Mesothelial cell of epicardium (in vitro differentiated cells): ENCODE measurements at regions not wholly inside any gene's neighbourhood (a gene's known extent, or its start where the extent isn't known, plus 50 kb on each side); places are given as distances from the start of the nearest gene placed in this dataset.

ENCODE experiments used
- DNase-seq, 2 experiments: peaks; one replicate each; pipeline ENCODE4 v3.0.0; 2021; ENCODE audit warnings: low spot score in 2 of 2; ENCODE audit not compliant: unreplicated experiment in 2 of 2
- H3K27ac Mint-ChIP-seq: 2 replicates; pipeline ENCODE4 v1.8.0; 2021; ENCODE audit warnings: mixed read lengths
- H3K27me3 Mint-ChIP-seq: 2 replicates; pipeline ENCODE4 v1.8.0; 2021; ENCODE audit warnings: low read depth, mixed read lengths
- H3K36me3 Mint-ChIP-seq: 2 replicates; pipeline ENCODE4 v1.8.0; 2021; ENCODE audit warnings: mixed read lengths
- H3K4me1 Mint-ChIP-seq: 2 replicates; pipeline ENCODE4 v1.8.0; 2021; ENCODE audit warnings: mixed read lengths
- H3K4me3 Mint-ChIP-seq: 2 replicates; pipeline ENCODE4 v1.8.0; 2021; ENCODE audit warnings: mild to moderate bottlenecking, moderate library complexity, mixed read lengths
- H3K9me3 Mint-ChIP-seq: 2 replicates; pipeline ENCODE4 v1.8.0; 2021; ENCODE audit warnings: mixed read lengths
- TF ChIP-seq, protein P1 (sequence below): fragments of 200-600 bp; sonication (generic); IDR thresholded peaks from one replicate; pipeline ENCODE4 v1.5.0; 2021; ENCODE audit warnings: antibody characterized with exemption; ENCODE audit not compliant: unreplicated experiment

DNA sequence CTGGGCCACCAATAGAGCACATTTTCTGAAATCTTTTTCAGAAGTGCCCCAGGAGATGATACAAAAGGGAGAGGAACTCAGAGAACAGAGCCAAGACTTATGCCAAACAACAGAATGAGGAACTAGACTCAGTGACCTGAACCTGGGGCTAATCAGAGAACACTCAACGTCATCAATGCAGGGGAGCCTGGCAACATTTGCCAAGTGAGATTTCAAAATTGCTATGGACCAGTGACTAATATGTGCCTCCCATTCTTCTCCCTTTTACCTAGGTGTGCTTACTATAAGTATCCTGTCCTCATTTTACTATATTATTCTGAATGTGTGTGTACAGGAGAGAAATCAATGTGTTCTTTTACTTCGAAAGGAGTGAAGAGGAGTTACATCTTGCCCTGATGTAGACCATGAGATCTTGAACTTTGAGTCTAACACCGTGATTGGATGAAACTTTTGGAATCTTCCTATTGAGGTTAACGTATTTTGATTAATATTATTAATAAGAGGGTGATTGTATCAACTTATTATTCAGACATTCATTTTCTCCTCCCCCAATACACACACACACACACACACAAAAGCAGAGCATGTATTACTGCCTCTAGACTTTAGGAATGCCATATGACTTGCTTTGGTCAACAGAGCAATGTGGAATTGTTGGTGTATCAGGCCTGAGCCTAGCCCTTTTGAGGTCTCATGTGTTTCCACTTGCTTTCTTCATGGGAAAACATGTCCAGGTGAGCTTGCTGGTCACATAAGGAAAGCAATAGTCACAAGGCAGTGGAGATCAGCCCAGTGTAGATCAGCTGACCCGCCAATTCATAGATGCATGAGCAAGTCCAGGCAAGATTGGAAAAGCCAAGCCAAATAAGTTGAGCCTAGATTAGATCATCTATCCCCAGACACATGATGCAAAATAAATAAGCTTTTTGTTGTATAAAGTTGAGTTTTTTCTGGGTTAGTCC, 80.3 kb upstream of the ETS2 start:
- no peak for DNase-seq
- TF ChIP-seq, protein P1, sequence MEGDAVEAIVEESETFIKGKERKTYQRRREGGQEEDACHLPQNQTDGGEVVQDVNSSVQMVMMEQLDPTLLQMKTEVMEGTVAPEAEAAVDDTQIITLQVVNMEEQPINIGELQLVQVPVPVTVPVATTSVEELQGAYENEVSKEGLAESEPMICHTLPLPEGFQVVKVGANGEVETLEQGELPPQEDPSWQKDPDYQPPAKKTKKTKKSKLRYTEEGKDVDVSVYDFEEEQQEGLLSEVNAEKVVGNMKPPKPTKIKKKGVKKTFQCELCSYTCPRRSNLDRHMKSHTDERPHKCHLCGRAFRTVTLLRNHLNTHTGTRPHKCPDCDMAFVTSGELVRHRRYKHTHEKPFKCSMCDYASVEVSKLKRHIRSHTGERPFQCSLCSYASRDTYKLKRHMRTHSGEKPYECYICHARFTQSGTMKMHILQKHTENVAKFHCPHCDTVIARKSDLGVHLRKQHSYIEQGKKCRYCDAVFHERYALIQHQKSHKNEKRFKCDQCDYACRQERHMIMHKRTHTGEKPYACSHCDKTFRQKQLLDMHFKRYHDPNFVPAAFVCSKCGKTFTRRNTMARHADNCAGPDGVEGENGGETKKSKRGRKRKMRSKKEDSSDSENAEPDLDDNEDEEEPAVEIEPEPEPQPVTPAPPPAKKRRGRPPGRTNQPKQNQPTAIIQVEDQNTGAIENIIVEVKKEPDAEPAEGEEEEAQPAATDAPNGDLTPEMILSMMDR: no peak
- Mint-ChIP-seq H3K4me3 (no peak overlapping the region), H3K36me3 (no peaks in the 10 kb centered on the region), H3K27ac (no peak overlapping the region), H3K4me1 (peaks cover 11% of the 10 kb centered on the region), H3K9me3 (peaks cover 38% of the 10 kb centered on the region), H3K27me3 (peaks cover 4% of the 10 kb centered on the region)

DNA sequence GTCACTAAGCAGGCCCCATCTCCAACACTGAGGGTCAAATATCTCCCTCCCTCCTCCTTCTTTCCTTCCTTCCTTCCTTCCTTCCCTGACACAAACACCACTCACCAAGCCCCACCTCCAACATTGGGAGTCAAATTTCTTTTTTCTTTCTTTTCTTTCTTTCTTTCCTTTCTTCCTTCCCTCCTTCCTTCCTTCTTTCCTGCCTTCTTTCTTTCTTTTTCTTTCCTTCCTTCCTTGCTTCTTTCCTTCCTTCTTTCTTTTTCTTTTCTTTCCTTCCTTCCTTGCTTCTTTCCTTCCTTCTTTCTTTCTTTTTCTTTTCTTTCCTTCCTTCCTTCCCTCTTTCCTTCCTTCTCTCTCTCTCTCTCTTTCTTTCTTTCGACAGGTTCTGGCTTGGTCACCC, 79.2 kb upstream of the ETS2 start:
- H3K4me3 Mint-ChIP-seq: no peak overlapping the region
- peaks cover 4% of the 10 kb centered on the region for H3K27me3 Mint-ChIP-seq
- TF ChIP-seq, protein P1: no peak
- H3K4me1 Mint-ChIP-seq: peaks cover 4% of the 10 kb centered on the region
- no peak overlapping the region for H3K27ac Mint-ChIP-seq
- no peak for DNase-seq
- H3K9me3 Mint-ChIP-seq: peaks cover 38% of the 10 kb centered on the region
- no peaks in the 10 kb centered on the region for H3K36me3 Mint-ChIP-seq

DNA sequence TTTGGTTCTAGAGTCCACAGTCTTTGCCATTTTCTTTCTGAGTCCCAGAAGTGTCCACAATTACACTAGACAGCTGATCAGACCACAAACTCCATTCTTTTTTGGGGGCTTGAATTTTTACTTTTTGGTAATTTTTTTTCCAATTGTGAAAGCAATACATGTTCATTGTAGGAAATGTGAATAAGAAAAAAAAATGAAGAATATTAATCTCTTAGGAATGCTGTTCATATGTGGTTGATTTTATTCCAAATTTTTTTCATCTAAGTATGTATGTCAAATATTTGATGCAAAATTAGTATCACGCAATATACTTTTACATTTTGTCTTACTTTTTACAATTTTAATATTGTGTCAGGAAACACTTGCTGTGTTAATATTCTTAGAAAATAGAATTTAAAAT, 76.4 kb upstream of the ETS2 start:
- TF ChIP-seq, protein P1: no peak
- no peak for DNase-seq
- Mint-ChIP-seq H3K4me3 (no peak overlapping the region), H3K36me3 (no peaks in the 10 kb centered on the region), H3K27me3 (peaks cover 6% of the 10 kb centered on the region), H3K27ac (no peak overlapping the region), H3K4me1 (peaks cover 8% of the 10 kb centered on the region), H3K9me3 (peaks cover 29% of the 10 kb centered on the region)

DNA sequence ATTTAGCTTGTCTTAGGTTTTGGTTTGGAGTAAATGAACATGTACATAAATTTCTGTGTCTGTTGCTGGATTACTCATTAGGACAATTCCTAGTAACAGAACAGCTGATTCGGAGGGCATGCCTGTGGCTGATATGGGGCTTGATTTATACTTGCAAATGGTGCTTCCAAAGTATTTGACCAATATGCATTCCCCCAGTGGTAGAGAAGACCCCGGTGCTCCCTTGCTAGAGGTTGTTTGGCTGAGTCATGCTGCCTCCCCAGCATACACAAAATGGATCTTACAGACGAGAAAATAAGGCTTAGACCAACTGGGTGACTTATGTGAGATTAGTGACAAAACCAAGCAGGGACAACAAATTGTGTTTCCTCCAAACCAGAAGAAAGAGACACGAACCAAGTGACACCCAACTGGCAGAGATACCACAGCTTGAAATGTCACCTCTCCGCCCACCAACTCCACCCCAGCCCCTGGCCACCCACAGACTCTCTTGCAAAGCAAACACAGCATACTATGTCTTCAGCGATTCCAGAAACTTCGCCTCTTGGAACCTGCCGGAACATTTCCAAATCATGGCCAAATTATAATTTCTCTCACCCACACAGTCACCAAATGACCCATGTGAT, 75.9 kb upstream of the ETS2 start:
- Mint-ChIP-seq H3K36me3 (no peaks in the 10 kb centered on the region), H3K9me3 (peaks cover 23% of the 10 kb centered on the region), H3K4me1 (peaks cover 14% of the 10 kb centered on the region), H3K27ac (no peak overlapping the region), H3K4me3 (no peak overlapping the region), H3K27me3 (peaks cover 6% of the 10 kb centered on the region)
- TF ChIP-seq, protein P1: no peak
- no peak for DNase-seq

DNA sequence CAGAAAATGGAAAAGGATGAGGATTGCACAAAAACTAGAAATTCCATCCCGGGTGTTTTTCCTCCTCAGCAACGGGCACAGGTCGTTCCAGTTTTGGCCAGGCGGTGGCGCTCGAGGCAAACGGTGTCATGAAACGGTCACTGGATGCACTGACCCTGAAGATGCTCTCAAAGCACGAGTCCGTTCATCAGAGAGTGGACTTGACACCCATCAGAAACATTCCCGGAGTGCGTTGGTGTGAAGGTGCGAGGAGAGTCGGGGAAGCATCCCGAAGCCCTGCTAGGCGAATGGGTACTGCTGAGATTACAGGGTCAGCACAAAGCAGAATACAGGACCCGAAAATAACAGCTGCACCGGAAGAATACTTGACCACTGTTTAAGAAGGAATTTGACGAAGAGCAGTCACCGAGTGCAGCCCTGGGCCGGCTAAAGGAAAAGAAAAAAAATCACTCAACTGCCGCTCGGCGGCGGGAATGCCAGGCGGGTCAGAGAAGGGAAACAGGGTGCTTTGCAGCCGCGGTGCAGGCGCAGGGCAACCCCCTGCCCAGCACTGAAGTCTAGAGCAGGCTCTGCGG, 71.7 kb upstream of the ETS2 start:
- Mint-ChIP-seq H3K36me3 (no peaks in the 10 kb centered on the region), H3K27ac (peak overlapping the region; percentile 78), H3K4me1 (peaks cover 14% of the 10 kb centered on the region), H3K9me3 (no peaks in the 10 kb centered on the region), H3K4me3 (peak overlapping the region; percentile 72), H3K27me3 (peaks cover 12% of the 10 kb centered on the region)
- DNase-seq: peak; percentile 61 to 95
- TF ChIP-seq, protein P1: peak; percentile 95
